ENCODE measurements at regions not wholly inside any gene's neighbourhood (a gene's known extent, or its start where the extent isn't known, plus 50 kb on each side); places are given as distances from the start of the nearest gene placed in this dataset.
"Not testable (repeated sequence)": the region's sequence is repeated elsewhere in the genome, so short reads cannot be mapped to it uniquely, and the experiment has no call there.

DNA sequence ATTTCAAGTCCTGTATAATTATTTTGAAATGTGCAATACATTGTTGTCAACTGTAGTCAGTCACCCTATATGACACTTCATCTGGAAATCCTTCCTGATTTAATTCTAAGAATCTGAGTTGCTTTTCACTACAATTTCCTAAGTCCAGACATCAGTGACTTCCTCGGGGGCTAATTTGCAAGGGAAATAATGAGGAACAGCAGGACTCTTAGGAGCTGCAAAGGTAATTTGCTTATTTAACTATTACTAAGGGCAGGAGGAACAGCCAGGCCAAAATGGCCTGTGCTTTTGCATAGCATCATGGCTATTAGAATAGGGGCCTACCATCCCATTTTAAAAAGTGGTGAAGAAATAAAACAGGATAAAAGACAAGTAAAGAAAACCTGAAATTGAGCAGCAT is 178.8 kb downstream of the MC4R start:
- TF ChIP-seq, protein P1, sequence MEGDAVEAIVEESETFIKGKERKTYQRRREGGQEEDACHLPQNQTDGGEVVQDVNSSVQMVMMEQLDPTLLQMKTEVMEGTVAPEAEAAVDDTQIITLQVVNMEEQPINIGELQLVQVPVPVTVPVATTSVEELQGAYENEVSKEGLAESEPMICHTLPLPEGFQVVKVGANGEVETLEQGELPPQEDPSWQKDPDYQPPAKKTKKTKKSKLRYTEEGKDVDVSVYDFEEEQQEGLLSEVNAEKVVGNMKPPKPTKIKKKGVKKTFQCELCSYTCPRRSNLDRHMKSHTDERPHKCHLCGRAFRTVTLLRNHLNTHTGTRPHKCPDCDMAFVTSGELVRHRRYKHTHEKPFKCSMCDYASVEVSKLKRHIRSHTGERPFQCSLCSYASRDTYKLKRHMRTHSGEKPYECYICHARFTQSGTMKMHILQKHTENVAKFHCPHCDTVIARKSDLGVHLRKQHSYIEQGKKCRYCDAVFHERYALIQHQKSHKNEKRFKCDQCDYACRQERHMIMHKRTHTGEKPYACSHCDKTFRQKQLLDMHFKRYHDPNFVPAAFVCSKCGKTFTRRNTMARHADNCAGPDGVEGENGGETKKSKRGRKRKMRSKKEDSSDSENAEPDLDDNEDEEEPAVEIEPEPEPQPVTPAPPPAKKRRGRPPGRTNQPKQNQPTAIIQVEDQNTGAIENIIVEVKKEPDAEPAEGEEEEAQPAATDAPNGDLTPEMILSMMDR (conservative IDR thresholded peaks at IDR 0.05; ENCODE audit: control insufficient read depth, insufficient read depth, low read depth, low read length) = no peak

DNA sequence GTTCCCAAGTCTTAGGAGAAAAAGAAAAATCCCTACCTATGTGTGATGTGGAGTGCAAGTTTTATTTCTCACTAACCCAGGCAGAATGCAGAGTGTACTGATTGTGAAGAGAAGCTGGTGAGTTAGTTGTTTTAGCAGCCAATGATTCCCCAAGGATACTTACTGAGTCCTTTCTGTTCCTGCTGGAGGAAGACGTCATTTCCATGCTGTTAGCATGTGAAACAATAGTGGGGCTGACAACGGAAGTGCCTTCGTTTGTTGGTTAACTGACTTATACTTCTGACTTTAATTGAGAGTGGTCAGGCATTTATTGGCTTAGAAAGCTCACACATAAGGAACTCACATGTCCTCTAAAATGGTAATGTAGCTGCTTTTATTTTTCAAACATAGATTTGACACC is 180.6 kb downstream of the MC4R start:
- H3K4me3 ChIP-seq (ENCODE audit: control insufficient read depth, low read depth, low read length) = no peak overlapping the region
- TF ChIP-seq, protein P1 (conservative IDR thresholded peaks at IDR 0.05; ENCODE audit: control insufficient read depth, insufficient read depth, low read depth, low read length) = no peak
- no peak for DNase-seq (ENCODE audit: low read depth)

More for the DNA sequence above, 178.8 kb downstream of the MC4R start:
- H3K4me3 ChIP-seq (ENCODE audit: control insufficient read depth, low read depth, low read length) = no peak overlapping the region
- no peak for DNase-seq (ENCODE audit: low read depth)

DNA sequence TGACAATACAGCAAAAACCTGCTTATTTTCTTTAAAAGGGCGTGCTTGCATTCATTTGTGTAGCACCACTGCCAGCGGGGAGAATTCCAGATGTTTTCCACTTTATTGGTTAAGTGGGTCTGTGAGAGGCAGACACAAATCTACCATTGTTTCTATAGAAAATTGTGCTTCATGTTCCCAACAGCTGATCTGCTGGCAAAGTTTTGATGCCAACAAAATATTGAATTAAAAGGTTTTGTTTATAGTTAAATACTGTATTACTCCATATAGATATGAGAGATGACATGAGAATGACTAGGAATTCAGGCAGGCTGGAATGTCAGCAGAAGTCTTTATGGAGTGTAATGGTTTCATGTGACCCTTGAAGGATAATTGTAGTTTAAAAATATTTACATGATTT is 182.7 kb downstream of the MC4R start:
- no peak overlapping the region for H3K4me3 ChIP-seq (ENCODE audit: control insufficient read depth, low read depth, low read length)
- no peak for DNase-seq (ENCODE audit: low read depth)
- TF ChIP-seq, protein P1 (conservative IDR thresholded peaks at IDR 0.05; ENCODE audit: control insufficient read depth, insufficient read depth, low read depth, low read length) = no peak

DNA sequence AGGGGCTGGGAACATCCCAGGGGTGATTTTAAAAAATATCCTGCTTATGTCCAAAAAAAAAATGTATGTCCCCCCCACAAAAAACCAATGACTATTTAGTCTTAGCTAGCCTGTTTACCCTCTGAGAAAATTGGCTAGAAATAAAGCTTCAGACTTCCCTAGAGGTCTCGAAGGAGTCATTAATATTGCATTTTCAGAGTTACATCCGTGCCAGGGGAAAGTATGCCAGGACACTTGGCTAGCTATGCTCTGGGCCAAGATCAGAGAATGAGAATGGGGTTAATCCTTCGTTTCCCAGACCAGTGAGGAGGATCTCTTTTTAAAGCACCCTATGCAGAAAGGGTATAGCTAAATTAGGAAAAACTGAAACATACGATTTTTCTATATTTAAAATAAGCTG is 183.6 kb downstream of the MC4R start:
- H3K4me3 ChIP-seq (ENCODE audit: control insufficient read depth, low read depth, low read length) = no peak overlapping the region
- DNase-seq (ENCODE audit: low read depth) = no peak
- TF ChIP-seq, protein P1 (conservative IDR thresholded peaks at IDR 0.05; ENCODE audit: control insufficient read depth, insufficient read depth, low read depth, low read length) = no peak

DNA sequence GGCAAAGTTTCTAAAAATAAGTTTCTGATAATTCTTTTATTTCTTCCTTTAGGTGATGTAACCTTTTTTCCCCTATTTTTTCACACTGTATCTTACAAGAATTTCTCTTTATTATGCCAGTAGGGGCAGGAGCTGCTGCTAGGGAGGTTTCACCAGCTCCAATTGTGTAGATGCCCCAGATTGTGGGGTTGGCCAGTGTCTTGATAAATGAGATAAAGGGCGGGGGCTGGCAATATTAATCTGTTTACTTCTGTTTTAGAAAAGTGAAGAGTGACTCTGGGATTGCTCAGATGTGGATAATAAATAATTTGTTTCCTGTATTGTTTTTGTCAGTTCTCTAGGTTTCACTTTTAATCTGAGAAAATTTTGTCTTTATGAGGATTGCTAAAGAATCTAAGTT is 190.4 kb downstream of the MC4R start:
- DNase-seq (ENCODE audit: low read depth) = no peak
- TF ChIP-seq, protein P1 (conservative IDR thresholded peaks at IDR 0.05; ENCODE audit: control insufficient read depth, insufficient read depth, low read depth, low read length) = no peak
- no peak overlapping the region for H3K4me3 ChIP-seq (ENCODE audit: control insufficient read depth, low read depth, low read length)

DNA sequence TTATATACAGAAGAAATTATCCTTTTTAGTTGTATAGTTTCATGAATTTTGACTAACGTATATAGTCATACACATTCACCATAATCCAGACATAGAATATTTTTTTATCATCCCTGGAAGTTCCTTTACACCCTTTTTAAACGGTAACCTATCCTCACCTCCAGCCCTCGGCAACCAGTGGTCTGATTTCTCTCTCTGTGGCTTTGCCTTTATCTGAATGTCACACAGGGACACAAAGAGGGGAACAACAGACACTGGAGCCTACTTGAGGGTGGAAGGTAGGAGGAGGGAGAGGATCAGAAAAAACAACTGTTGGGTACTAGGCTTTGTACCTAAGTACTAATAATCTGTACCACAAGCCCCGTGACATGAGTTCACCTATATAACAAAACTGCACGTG is 191.9 kb downstream of the MC4R start:
- H3K4me3 ChIP-seq (ENCODE audit: control insufficient read depth, low read depth, low read length) = no peak overlapping the region
- TF ChIP-seq, protein P1 (conservative IDR thresholded peaks at IDR 0.05; ENCODE audit: control insufficient read depth, insufficient read depth, low read depth, low read length) = no peak

DNA sequence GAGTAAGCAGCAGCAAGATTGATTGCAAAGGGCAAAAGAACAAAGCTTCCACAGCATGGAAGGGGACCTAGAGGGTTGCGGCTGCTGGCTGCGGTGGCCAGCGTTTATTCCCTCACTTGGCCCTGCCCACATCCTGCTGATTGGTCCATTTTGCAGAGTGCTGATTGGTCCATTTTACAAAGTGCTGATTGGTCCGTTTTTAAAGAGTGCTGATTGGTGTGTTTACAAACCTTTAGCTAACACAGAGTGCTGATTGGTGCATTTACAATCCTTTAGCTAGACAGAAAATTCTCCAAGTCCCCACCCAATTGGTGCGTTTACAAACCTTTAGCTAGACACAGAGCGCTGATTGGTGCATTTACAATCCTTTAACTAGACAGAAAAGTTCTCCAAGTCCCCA is 194.4 kb downstream of the MC4R start:
- DNase-seq (ENCODE audit: low read depth); H3K4me3 ChIP-seq (ENCODE audit: control insufficient read depth, low read depth, low read length): not testable (repeated sequence)

More for the DNA sequence above, 191.9 kb downstream of the MC4R start:
- DNase-seq (ENCODE audit: low read depth) = no peak
